ENCODE measurements at regions not wholly inside any gene's neighbourhood (a gene's known extent, or its start where the extent isn't known, plus 50 kb on each side); places are given as distances from the start of the nearest gene placed in this dataset.

- TF ChIP-seq CTCF (IDR thresholded peaks at IDR 0.05; ENCODE audit: insufficient read depth in 1 of 2, low read depth in 1 of 2, low read length in 1 of 2, severe bottlenecking in 1 of 2, unreplicated experiment in 1 of 2), result no peak
- Histone ChIP-seq H3K9me3 (no peaks in the 10 kb centered on the region), H3K36me3 (ENCODE audit: control insufficient read depth, insufficient read depth, low read length) (no peaks in the 10 kb centered on the region), H3K4me1 (no peaks in the 10 kb centered on the region), H3K27me3 (replicated peaks; ENCODE audit: control insufficient read depth, insufficient read depth, low read length) (no peaks in the 10 kb centered on the region), H3K4me3 (ENCODE audit: low read depth, low read length) (no peak overlapping the region)
- CTCF ChIA-PET, result no interaction called here
- Mint-ChIP-seq H3K36me3 (ENCODE audit: insufficient read depth, unreplicated experiment) (no peaks in the 10 kb centered on the region), H3K4me1 (ENCODE audit: low read depth, unreplicated experiment) (no peaks in the 10 kb centered on the region), H3K27me3 (ENCODE audit: insufficient read depth, unreplicated experiment) (peaks cover 1% of the 10 kb centered on the region), H3K4me3 (ENCODE audit: unreplicated experiment) (no peak overlapping the region), H3K27ac (ENCODE audit: unreplicated experiment) (no peak overlapping the region), H3K9me3 (ENCODE audit: unreplicated experiment) (no peaks in the 10 kb centered on the region)
- intact Hi-C loops (cut with micrococcal nuclease; ENCODE audit: unreplicated experiment), result no loop called here
- POLR2A ChIA-PET, result no interaction called here
- no peak for DNase-seq
- BruUV-seq (replicated peaks), result no TSS peak
Measured at GRCh38 chr18:47726550-47726949, 203.9 kb downstream of the SMAD2 start.

- Mint-ChIP-seq H3K27ac (ENCODE audit: unreplicated experiment) (no peak overlapping the region), H3K36me3 (ENCODE audit: insufficient read depth, unreplicated experiment) (no peaks in the 10 kb centered on the region), H3K4me3 (ENCODE audit: unreplicated experiment) (no peak overlapping the region), H3K27me3 (ENCODE audit: insufficient read depth, unreplicated experiment) (peaks cover 8% of the 10 kb centered on the region), H3K9me3 (ENCODE audit: unreplicated experiment) (no peaks in the 10 kb centered on the region), H3K4me1 (ENCODE audit: low read depth, unreplicated experiment) (no peaks in the 10 kb centered on the region)
- no peak for DNase-seq
- no TSS peak for BruUV-seq (replicated peaks)
- no peaks in the 10 kb centered on the region for H3K4me1 ChIP-seq
- no peaks in the 10 kb centered on the region for H3K9me3 ChIP-seq
- H3K27me3 ChIP-seq (replicated peaks; ENCODE audit: control insufficient read depth, insufficient read depth, low read length), result no peaks in the 10 kb centered on the region
- intact Hi-C loops (cut with micrococcal nuclease; ENCODE audit: unreplicated experiment), result no loop called here
- TF ChIP-seq CTCF (IDR thresholded peaks at IDR 0.05; ENCODE audit: insufficient read depth in 1 of 2, low read depth in 1 of 2, low read length in 1 of 2, severe bottlenecking in 1 of 2, unreplicated experiment in 1 of 2), result no peak
- H3K36me3 ChIP-seq (ENCODE audit: control insufficient read depth, insufficient read depth, low read length), result no peaks in the 10 kb centered on the region
- ChIA-PET CTCF (no interaction called here), POLR2A (no interaction called here)
- H3K4me3 ChIP-seq (ENCODE audit: low read depth, low read length), result no peak overlapping the region
Measured at GRCh38 chr18:47725656-47726055, 204.8 kb downstream of the SMAD2 start.

- DNase-seq, result no peak
- no TSS peak for BruUV-seq (replicated peaks)
- Histone ChIP-seq H3K9me3 (no peaks in the 10 kb centered on the region), H3K4me3 (ENCODE audit: low read depth, low read length) (no peak overlapping the region), H3K36me3 (ENCODE audit: control insufficient read depth, insufficient read depth, low read length) (no peaks in the 10 kb centered on the region), H3K4me1 (no peaks in the 10 kb centered on the region), H3K27me3 (replicated peaks; ENCODE audit: control insufficient read depth, insufficient read depth, low read length) (no peaks in the 10 kb centered on the region)
- Mint-ChIP-seq H3K4me1 (ENCODE audit: low read depth, unreplicated experiment) (no peaks in the 10 kb centered on the region), H3K27ac (ENCODE audit: unreplicated experiment) (no peak overlapping the region), H3K4me3 (ENCODE audit: unreplicated experiment) (no peak overlapping the region), H3K27me3 (ENCODE audit: insufficient read depth, unreplicated experiment) (peaks cover 8% of the 10 kb centered on the region), H3K36me3 (ENCODE audit: insufficient read depth, unreplicated experiment) (no peaks in the 10 kb centered on the region), H3K9me3 (ENCODE audit: unreplicated experiment) (no peaks in the 10 kb centered on the region)
- intact Hi-C loops (cut with micrococcal nuclease; ENCODE audit: unreplicated experiment), result no loop called here
- ChIA-PET POLR2A (no interaction called here), CTCF (no interaction called here)
- no peak for TF ChIP-seq CTCF (IDR thresholded peaks at IDR 0.05; ENCODE audit: insufficient read depth in 1 of 2, low read depth in 1 of 2, low read length in 1 of 2, severe bottlenecking in 1 of 2, unreplicated experiment in 1 of 2)
Measured at GRCh38 chr18:47724186-47724975, 206.1 kb downstream of the SMAD2 start.

Data from Caco-2 (cell line).